HepG2 (cell line): ENCODE measurements at regions not wholly inside any gene's neighbourhood (a gene's known extent, or its start where the extent isn't known, plus 50 kb on each side); places are given as distances from the start of the nearest gene placed in this dataset.

Source experiments
- ARNT ChIP-seq: fragments of 450-650 bp; IDR thresholded peaks from 2 replicates; pipeline ENCODE4 v1.6.1; 2017
- EP300 ChIP-seq, 3 experiments: sonication (generic) in 1 of 3; formaldehyde crosslinking in 1 of 3; IDR thresholded peaks; 2 replicates each; pipeline versions ENCODE4 v1.5.1 to v1.6.1; 2011 to 2020; ENCODE audit warnings: low read depth in 2 of 3, low read length in 2 of 3, borderline replicate concordance in 1 of 3, improper control_type of control experiment in 1 of 3, mild to moderate bottlenecking in 1 of 3, missing genetic modification reagents in 1 of 3, moderate library complexity in 1 of 3
- NCOR1 ChIP-seq: fragments of 200-600 bp; sonication (generic); IDR thresholded peaks from 2 replicates; pipeline ENCODE4 v1.7.0; 2017; ENCODE audit warnings: antibody characterized with exemption, low read length, borderline replicate concordance
- POLR2A ChIP-seq, 2 experiments: IDR thresholded peaks; 2 replicates each; pipeline ENCODE4 v1.6.1; 2011; ENCODE audit warnings: low read depth in 2 of 2, low read length in 2 of 2, mild to moderate bottlenecking in 1 of 2, moderate library complexity in 1 of 2; ENCODE audit not compliant: insufficient read depth in 1 of 2
- POLR2AphosphoS5 ChIP-seq: IDR thresholded peaks from 2 replicates; pipeline ENCODE4 v1.6.1; 2012; ENCODE audit warnings: low read depth, low read length

DNA sequence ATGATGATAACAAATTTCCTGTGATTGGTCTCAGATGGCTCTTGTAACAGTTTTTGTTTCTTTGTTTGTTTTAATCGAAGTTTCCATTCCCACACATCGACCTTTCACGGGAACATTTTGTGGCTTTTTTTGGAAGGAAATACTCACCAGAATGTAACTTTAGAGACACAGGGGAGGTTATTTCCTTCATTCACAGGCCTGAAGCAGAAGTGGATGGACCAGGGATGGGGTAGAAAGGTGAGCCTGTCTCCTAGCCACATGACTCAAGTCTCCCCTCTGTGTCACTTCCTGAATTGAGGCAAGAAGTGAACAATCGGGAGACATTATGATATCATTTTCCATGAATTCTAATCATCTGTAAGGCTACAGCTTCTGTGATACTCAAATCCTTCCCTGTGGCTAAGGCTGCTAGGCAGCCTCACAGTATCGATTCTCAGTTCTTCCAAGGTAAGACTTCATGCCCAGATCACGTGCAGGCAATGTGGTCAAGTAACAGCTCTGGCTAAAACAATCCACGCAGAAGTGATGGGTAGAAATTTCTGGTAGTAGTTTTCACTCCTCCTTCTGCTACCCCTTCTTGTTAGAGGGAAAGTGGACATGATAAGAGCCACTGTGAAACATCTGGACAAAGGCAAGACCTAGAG is 203.9 kb upstream of the NEBL start:
- TF ChIP-seq ARNT, result no peak
- TF ChIP-seq POLR2AphosphoS5, result no peak
- TF ChIP-seq POLR2A (IDR thresholded peaks at IDR 0.05; ENCODE audit: insufficient read depth in 1 of 2, low read depth in 2 of 2, low read length in 2 of 2), result no peak
- no peak for TF ChIP-seq NCOR1
- TF ChIP-seq EP300 (IDR thresholded peaks at IDR 0.05; ENCODE audit: low read depth in 2 of 2, low read length in 2 of 2), result no peak
- TF ChIP-seq EP300 (CRISPR knock-in tag; IDR thresholded peaks at IDR 0.05; ENCODE audit: borderline replicate concordance), result no peak
